ENCODE measurements at regions not wholly inside any gene's neighbourhood (a gene's known extent, or its start where the extent isn't known, plus 50 kb on each side); places are given as distances from the start of the nearest gene placed in this dataset.

DNA sequence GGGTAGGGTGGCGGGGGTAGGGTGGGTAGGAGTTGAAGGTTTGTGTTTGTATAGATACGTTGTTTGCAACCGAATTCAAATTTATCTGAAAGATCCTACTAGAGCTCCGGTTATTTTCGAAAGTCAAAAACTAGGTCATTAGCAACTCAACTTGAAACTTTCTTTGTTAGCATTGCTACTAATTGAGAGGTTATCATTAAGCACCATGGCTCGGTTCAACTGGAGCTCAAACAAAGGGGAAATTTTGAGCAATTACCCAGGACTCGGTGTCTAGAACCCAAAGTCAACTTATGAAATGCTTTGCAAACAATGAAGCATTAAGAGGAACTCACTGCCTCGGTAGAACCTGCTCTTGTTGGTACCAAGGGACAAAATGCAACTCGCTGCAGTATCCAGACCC, 207.7 kb downstream of the BCAT1 start:
- TF ChIP-seq, protein P1, sequence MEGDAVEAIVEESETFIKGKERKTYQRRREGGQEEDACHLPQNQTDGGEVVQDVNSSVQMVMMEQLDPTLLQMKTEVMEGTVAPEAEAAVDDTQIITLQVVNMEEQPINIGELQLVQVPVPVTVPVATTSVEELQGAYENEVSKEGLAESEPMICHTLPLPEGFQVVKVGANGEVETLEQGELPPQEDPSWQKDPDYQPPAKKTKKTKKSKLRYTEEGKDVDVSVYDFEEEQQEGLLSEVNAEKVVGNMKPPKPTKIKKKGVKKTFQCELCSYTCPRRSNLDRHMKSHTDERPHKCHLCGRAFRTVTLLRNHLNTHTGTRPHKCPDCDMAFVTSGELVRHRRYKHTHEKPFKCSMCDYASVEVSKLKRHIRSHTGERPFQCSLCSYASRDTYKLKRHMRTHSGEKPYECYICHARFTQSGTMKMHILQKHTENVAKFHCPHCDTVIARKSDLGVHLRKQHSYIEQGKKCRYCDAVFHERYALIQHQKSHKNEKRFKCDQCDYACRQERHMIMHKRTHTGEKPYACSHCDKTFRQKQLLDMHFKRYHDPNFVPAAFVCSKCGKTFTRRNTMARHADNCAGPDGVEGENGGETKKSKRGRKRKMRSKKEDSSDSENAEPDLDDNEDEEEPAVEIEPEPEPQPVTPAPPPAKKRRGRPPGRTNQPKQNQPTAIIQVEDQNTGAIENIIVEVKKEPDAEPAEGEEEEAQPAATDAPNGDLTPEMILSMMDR (IDR thresholded peaks at IDR 0.05; ENCODE audit: insufficient read depth, low read length), result no peak
- TF ChIP-seq, protein P2, sequence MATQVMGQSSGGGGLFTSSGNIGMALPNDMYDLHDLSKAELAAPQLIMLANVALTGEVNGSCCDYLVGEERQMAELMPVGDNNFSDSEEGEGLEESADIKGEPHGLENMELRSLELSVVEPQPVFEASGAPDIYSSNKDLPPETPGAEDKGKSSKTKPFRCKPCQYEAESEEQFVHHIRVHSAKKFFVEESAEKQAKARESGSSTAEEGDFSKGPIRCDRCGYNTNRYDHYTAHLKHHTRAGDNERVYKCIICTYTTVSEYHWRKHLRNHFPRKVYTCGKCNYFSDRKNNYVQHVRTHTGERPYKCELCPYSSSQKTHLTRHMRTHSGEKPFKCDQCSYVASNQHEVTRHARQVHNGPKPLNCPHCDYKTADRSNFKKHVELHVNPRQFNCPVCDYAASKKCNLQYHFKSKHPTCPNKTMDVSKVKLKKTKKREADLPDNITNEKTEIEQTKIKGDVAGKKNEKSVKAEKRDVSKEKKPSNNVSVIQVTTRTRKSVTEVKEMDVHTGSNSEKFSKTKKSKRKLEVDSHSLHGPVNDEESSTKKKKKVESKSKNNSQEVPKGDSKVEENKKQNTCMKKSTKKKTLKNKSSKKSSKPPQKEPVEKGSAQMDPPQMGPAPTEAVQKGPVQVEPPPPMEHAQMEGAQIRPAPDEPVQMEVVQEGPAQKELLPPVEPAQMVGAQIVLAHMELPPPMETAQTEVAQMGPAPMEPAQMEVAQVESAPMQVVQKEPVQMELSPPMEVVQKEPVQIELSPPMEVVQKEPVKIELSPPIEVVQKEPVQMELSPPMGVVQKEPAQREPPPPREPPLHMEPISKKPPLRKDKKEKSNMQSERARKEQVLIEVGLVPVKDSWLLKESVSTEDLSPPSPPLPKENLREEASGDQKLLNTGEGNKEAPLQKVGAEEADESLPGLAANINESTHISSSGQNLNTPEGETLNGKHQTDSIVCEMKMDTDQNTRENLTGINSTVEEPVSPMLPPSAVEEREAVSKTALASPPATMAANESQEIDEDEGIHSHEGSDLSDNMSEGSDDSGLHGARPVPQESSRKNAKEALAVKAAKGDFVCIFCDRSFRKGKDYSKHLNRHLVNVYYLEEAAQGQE (IDR thresholded peaks at IDR 0.05; ENCODE audit: insufficient replicate concordance, low read depth), result no peak
